GM19438 (cell line): ENCODE measurements at regions not wholly inside any gene's neighbourhood (a gene's known extent, or its start where the extent isn't known, plus 50 kb on each side); places are given as distances from the start of the nearest gene placed in this dataset.
"Not testable (repeated sequence)": the region's sequence is repeated elsewhere in the genome, so short reads cannot be mapped to it uniquely, and the experiment has no call there.

ENCODE experiments used
- ATAC-seq: cut with Tn5 transposase; IDR thresholded peaks from one replicate; pipeline ENCODE4 v1.9.1; 2021; ENCODE audit warnings: low read depth; ENCODE audit not compliant: unreplicated experiment

DNA sequence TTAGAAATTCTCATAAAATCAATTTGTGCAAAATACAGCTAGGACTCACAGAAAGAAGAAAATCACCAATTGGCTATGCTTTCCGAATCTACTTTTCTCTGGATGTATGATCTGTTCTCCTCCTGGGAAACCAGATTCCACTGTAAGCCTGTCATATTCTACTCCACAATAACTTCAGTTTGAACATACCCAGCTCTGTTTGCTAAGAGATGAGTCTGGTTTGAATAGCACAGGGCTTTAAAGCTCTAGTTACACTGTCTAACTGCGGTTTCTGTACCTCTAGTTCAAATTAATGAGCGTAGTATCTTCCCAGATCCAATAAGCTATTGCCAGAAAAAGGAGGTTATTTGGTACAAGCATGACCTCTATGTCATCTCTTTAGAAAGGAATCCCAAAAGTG is 270.1 kb downstream of the DAD1 start:
- ATAC-seq: no peak

DNA sequence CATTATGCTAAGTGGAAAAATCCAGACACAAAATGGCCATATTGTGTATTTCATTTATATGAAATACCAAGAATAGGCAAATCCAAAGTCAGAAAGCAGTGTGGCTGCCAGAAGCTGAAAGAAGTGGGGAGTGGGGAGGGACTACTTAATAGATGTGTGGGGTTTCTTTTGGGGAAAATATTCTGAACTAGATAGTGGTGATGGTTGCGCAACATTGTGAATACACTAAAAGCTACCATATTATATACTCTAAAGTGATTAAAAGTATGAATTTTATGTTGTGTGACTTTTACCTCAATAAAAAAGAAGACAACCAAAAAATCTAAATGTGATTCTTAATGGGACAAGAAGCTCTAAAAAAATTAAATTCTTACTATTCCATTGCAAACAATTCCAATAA is 272.6 kb downstream of the DAD1 start:
- ATAC-seq: no peak

- ATAC-seq: no peak
These were observed 273.7 kb downstream of the DAD1 start for GRCh38 chr14:22315336-22315735.

- ATAC-seq: peak; percentile 78
These were observed 274.7 kb downstream of the DAD1 start for GRCh38 chr14:22314183-22314820.

- ATAC-seq: no peak
These were observed 275.7 kb downstream of the DAD1 start for GRCh38 chr14:22313172-22313801.

DNA sequence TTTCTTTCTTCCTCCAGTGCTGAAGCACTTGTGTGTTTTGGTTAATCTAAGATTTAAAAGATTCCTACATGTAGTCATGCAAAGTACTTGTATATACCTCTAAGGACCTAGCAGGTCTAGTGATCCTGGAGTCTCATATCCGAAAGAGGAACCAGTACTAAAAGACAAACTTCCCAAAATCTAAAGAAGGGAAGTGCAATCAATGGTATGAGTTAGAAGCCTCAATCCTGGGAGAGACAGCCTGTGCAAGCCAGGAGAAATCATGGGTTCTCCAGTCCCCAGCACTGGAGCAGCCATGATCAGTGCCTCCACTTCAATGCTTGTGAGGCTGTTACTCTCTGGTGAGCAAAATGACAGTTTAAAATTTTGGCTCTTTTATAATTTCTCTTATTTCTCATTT is 277.4 kb downstream of the DAD1 start:
- no peak for ATAC-seq

- no peak for ATAC-seq
These were observed 283.4 kb downstream of the DAD1 start for GRCh38 chr14:22305607-22306006.

- ATAC-seq: no peak
These were observed 284.7 kb downstream of the DAD1 start for GRCh38 chr14:22304326-22304725.

DNA sequence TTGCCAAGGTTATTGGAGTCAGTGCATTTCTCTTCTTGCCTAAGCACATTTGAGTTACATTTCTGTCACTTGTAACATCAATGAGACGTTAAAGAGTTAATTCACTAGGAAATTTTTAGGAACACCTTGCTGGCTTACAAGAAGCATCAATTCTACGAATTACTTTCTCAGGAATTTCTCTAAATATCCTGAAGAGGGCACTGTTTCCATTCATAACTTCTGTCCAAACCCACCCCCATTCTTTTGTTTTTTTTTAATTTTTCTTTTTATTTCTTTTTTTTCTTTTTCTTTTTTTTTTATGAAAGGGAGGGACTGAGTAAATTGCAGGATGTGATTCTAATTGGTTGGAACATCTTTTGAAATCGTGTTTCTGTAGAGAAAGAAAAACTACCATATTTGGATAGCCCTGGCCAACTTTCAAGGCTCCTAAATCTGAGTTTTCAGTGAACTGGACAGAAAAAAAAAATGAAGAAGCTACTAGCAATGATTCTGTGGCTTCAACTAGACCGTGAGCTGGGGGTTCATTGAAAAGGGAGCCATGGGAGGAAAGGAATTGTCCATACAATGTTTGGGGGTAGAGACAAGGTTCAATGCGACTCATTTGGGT is 285.3 kb downstream of the DAD1 start:
- ATAC-seq: no peak

DNA sequence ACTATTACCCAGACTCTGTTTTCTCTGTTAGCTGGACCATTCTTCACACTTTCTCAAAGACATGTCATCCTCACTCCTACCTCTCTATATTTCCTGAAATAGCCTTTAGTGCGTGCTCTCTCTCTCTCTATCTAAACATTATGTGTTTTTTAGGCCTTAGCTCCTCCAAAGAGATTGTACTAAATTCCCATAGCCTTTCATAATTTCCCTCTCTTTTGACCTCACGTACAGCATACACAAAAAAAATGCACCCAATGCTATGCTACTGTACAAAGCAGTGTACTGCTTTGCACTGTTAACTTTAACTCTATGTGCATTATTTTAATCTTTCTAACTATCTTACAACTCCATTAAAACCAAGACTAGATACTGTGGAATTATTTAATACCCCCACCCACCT is 288.4 kb downstream of the DAD1 start:
- ATAC-seq: no peak

DNA sequence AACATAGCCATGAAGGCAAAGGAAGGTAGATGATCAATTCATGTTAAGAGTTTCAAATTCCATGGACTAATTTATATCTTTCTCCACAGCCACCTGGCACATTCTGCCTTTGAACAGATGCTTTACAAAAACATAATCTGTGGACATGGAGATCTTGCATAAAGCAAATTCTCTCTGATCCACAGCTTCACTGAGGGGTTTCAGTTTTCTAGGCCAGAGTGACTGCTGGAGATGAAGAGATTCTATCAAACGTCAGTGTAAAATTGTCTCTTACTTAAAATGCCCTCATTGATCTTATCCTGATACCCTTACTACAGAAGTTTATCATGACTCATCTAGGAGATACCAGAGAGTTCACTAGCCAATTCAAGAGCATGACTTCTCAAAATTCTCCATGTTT is 291.6 kb downstream of the DAD1 start:
- no peak for ATAC-seq

- no peak for ATAC-seq
These were observed 292.3 kb downstream of the DAD1 start for GRCh38 chr14:22296722-22297121.

GRCh38 chr14:22296088-22296487 is 292.9 kb downstream of the DAD1 start:
- ATAC-seq: no peak

- no peak for ATAC-seq
These were observed 297.6 kb downstream of the DAD1 start for GRCh38 chr14:22291406-22291805.

GRCh38 chr14:22289570-22289969 is 299.5 kb downstream of the DAD1 start:
- ATAC-seq: no peak

DNA sequence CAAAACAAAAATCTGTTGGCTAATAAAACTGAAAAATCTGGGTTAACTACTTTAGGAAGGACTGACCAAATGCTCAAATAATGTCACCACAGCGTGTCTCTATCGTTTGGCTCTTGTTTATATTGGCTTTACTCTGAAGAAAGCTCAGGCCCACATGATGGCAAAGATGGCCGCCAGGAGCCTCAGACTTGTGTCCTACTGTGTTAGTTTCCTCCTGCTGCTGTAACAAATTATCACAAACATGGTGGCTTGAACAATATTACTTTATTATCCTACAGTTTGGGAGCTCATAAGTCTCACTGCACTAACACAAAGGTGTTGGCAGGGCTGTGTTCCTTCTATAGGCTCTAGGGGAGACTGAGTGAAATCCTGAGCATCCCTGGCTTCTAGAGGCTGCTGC is 303.0 kb downstream of the DAD1 start:
- no peak for ATAC-seq

DNA sequence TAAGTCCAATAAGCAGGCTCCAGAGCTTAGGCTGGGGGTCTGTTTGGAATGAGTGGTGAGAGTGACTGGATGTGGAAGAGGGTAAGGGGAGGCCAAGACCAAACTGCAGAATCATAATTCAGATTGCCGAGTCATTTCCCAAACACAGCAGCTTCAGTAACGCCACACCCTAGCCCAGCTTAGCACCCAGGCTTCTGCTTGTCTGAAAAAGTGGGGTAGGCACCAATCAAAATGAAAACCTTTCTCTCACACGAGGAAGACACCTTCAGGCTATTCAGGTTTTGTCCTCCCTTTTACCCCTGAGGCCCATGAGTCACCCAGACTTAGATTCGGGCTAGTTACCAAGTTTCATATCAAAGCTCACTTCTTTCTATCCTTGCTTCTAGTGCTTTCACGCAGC is 306.1 kb downstream of the DAD1 start:
- ATAC-seq: no peak

DNA sequence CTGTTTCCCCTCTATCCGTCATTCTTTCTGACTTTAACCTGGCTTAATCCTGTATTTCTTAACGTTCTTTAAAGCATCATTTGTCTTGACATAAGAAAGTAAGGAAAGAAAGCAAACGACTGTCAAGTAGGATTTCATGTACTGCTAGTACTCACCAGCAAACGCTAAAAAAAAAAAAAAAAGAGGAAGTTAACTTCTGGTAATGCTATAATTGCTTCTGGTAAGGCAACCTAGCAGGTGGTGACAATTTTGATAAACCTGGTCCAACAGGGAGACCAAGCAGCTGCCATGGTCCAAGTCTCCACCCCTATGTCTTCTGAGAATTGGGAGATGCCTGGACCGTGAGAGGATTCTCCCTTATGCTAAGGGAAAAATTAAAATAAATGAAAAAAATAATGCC is 306.6 kb downstream of the DAD1 start:
- no peak for ATAC-seq

GRCh38 chr14:22281447-22281874 is 307.6 kb downstream of the DAD1 start:
- not testable (repeated sequence) for ATAC-seq

GRCh38 chr14:22280497-22281316 is 308.3 kb downstream of the DAD1 start:
- no peak for ATAC-seq
